LoVo (cell line): ENCODE measurements at regions not wholly inside any gene's neighbourhood (a gene's known extent, or its start where the extent isn't known, plus 50 kb on each side); places are given as distances from the start of the nearest gene placed in this dataset.

ENCODE experiments used
- DNase-seq: peaks from one replicate; pipeline ENCODE4 v3.0.0-alpha.2; 2016; ENCODE audit warnings: low spot score

DNA sequence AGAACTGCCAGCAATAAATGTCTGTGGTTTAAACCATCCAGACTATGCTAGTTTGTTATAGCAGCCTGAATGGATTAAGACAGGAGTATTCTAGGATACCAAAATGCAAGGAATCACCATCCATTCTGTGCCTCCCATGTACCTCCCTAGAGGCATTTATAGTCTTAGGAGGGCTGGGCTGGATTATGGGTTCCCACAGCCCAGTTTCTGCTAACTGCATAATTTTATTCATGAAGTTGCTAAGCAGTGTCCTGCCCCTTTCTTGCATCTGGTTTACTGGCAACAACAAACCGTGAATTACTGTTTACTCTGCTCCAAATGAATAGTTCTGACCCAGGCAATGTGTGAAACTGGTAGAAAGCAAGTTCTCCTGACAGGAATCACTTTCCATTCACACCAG, 67.1 kb upstream of the PRKX start:
- no peak for DNase-seq

GRCh38 chrX:3779546-3779945, 66.1 kb upstream of the PRKX start:
- no peak for DNase-seq

GRCh38 chrX:3777416-3777815, 64.0 kb upstream of the PRKX start:
- no peak for DNase-seq

DNA sequence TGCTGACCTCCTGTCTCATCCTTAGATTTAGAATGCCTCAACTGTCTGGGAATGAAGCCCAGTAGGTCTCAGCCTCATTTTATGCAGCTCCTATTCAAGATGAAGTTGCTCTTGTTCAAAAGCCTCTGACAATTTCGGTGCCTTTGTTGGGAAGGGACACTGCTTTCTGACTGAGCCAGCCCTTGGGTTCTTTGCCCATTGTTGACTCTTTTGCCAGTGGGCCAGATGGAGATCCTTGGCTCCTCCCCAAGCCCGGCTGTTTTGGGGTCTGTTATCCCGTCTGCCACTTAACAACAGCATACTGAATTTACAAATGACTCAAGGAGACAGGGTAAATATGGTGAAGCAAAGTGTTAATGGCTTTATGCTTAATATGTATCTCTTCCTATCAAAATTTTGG, 58.3 kb upstream of the PRKX start:
- no peak for DNase-seq

DNA sequence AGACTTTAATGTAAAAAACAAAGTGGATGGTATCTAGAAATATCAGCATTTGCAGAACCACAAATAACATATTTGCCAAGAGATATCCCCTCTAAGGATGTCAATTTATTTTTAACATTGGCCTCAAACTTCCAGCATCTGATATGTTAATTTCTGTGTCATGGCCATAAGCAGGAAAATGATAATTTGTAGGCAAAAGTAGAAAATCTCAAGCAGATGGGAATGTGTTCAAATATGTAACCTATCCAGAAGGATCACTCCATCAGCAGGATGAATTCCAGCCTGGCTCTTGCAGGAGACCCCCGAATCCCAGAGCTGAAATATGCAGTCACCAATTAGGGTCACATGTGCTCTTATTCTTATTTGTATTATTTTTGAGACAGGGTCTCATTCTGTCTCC, 55.4 kb upstream of the PRKX start:
- DNase-seq, result no peak
